ENCODE measurements at regions not wholly inside any gene's neighbourhood (a gene's known extent, or its start where the extent isn't known, plus 50 kb on each side); places are given as distances from the start of the nearest gene placed in this dataset.

GRCh38 chr21:14824126-14824525, 240.7 kb downstream of the NRIP1 start:
- no peak overlapping the region for H3K27ac ChIP-seq (ENCODE audit: low read depth, low read length, poor library complexity, severe bottlenecking)
- 0 out of 2 replicates have a peak, but pooled peaks cover 4% of the 10 kb centered on the region for H3K9me2 ChIP-seq (ENCODE audit: insufficient read depth, low read length)
- H3K36me3 ChIP-seq (ENCODE audit: insufficient read depth, low read length) = no peaks in the 10 kb centered on the region
- no peak overlapping the region for H2AFZ ChIP-seq (ENCODE audit: low read length)
- intact Hi-C loops (cut with micrococcal nuclease; ENCODE audit: unreplicated experiment) = no loop called here
- no peak overlapping the region for H3K4me2 ChIP-seq (ENCODE audit: low read length)
- no peaks in the 10 kb centered on the region for H3K9me3 ChIP-seq (ENCODE audit: low read length)
- ChIA-PET CTCF (ENCODE audit: unreplicated experiment) (no interaction called here), POLR2A (no interaction called here)
- no peaks in the 10 kb centered on the region for H3K4me1 ChIP-seq (ENCODE audit: insufficient read depth, low read length, poor library complexity, severe bottlenecking)
- DNase-seq (ENCODE audit: low spot score) = no peak
- no peak for TF ChIP-seq EZH2phosphoT487 (IDR thresholded peaks at IDR 0.05; ENCODE audit: borderline replicate concordance, low read depth, low read length)
- no peak for TF ChIP-seq CTCF (conservative IDR thresholded peaks at IDR 0.05; ENCODE audit: low read length)
- no TSS peak for BruUV-seq (replicated peaks)
- no peaks in the 10 kb centered on the region for H3K79me2 ChIP-seq (ENCODE audit: insufficient read depth, low read depth, low read length)
- H3K4me3 ChIP-seq (ENCODE audit: low read depth, low read length, poor library complexity, severe bottlenecking) = no peak overlapping the region
- no peaks in the 10 kb centered on the region for H4K20me1 ChIP-seq (ENCODE audit: insufficient read depth, low read length)

- Histone ChIP-seq H3K36me3 (ENCODE audit: insufficient read depth, low read length) (no peaks in the 10 kb centered on the region), H3K27ac (ENCODE audit: low read depth, low read length, poor library complexity, severe bottlenecking) (no peak overlapping the region), H2AFZ (ENCODE audit: low read length) (no peak overlapping the region), H3K4me2 (ENCODE audit: low read length) (no peak overlapping the region), H3K4me3 (ENCODE audit: low read depth, low read length, poor library complexity, severe bottlenecking) (no peak overlapping the region), H3K4me1 (ENCODE audit: insufficient read depth, low read length, poor library complexity, severe bottlenecking) (no peaks in the 10 kb centered on the region), H3K9me3 (ENCODE audit: low read length) (no peaks in the 10 kb centered on the region), H3K9me2 (ENCODE audit: insufficient read depth, low read length) (no peaks in the 10 kb centered on the region), H3K79me2 (ENCODE audit: insufficient read depth, low read depth, low read length) (no peaks in the 10 kb centered on the region), H4K20me1 (ENCODE audit: insufficient read depth, low read length) (no peaks in the 10 kb centered on the region)
- no TSS peak for BruUV-seq (replicated peaks)
- POLR2A ChIA-PET = no interaction called here
- CTCF ChIA-PET (ENCODE audit: unreplicated experiment) = no interaction called here
- intact Hi-C loops (cut with micrococcal nuclease; ENCODE audit: unreplicated experiment) = no loop called here
- TF ChIP-seq CTCF (conservative IDR thresholded peaks at IDR 0.05; ENCODE audit: low read length) (no peak), EZH2phosphoT487 (IDR thresholded peaks at IDR 0.05; ENCODE audit: borderline replicate concordance, low read depth, low read length) (no peak)
- no peak for DNase-seq (ENCODE audit: low spot score)
Observed at GRCh38 chr21:14817311-14817710, 247.5 kb downstream of the NRIP1 start.

- Histone ChIP-seq H3K9me3 (ENCODE audit: low read length) (0 out of 2 replicates have a peak, but pooled peaks cover 5% of the 10 kb centered on the region), H3K4me1 (ENCODE audit: insufficient read depth, low read length, poor library complexity, severe bottlenecking) (no peaks in the 10 kb centered on the region), H3K4me2 (ENCODE audit: low read length) (no peak overlapping the region), H3K4me3 (ENCODE audit: low read depth, low read length, poor library complexity, severe bottlenecking) (no peak overlapping the region), H3K79me2 (ENCODE audit: insufficient read depth, low read depth, low read length) (no peaks in the 10 kb centered on the region), H3K36me3 (ENCODE audit: insufficient read depth, low read length) (no peaks in the 10 kb centered on the region), H3K9me2 (ENCODE audit: insufficient read depth, low read length) (no peaks in the 10 kb centered on the region), H3K27ac (ENCODE audit: low read depth, low read length, poor library complexity, severe bottlenecking) (no peak overlapping the region), H2AFZ (ENCODE audit: low read length) (no peak overlapping the region), H4K20me1 (ENCODE audit: insufficient read depth, low read length) (no peaks in the 10 kb centered on the region)
- DNase-seq (ENCODE audit: low spot score) = no peak
- ChIA-PET CTCF (ENCODE audit: unreplicated experiment) (no interaction called here), POLR2A (interaction anchor here (0.6 kb wide), 1 partner anchor 272 kb away, joined by 7 read pairs; no protein-coding TSS in a partner anchor)
- no TSS peak for BruUV-seq (replicated peaks)
- intact Hi-C loops (cut with micrococcal nuclease; ENCODE audit: unreplicated experiment) = no loop called here
- TF ChIP-seq CTCF (conservative IDR thresholded peaks at IDR 0.05; ENCODE audit: low read length) (no peak), EZH2phosphoT487 (IDR thresholded peaks at IDR 0.05; ENCODE audit: borderline replicate concordance, low read depth, low read length) (no peak)
Observed at GRCh38 chr21:14814991-14815390, 249.8 kb downstream of the NRIP1 start.
